ENCODE measurements at regions not wholly inside any gene's neighbourhood (a gene's known extent, or its start where the extent isn't known, plus 50 kb on each side); places are given as distances from the start of the nearest gene placed in this dataset.

DNA sequence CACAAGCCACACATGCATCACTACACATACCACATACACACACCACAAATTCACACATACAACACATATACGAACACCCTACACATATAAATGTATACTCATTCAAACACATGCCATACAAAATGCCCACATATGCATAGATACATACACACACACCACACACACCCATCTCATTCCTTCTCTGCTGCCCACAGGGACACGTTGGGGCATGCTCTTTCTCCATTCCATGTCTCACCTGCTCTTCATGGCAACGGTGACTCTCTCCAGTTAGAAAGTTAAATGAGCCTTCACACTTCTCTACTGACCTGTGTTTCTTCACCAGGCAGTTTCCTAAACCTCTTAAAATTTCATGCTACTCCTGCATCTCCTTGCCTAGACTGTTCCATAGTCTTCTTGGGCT lies 1194.8 kb downstream of the BCL11B start:
- Histone ChIP-seq H3K27ac (ENCODE audit: insufficient read depth, low read depth, low read length) (no peak overlapping the region), H3K9ac (replicated peaks; ENCODE audit: extremely low read depth, insufficient read depth, low read length) (no peak overlapping the region), H3K4me1 (ENCODE audit: control insufficient read depth, extremely low read depth, insufficient read depth, low read length) (no peaks in the 10 kb centered on the region), H3K4me2 (ENCODE audit: insufficient read depth, low read length) (no peak overlapping the region), H3K9me3 (replicated peaks; ENCODE audit: control insufficient read depth, insufficient read depth, low read length) (peaks cover 7% of the 10 kb centered on the region), H3K27me3 (ENCODE audit: control insufficient read depth in 2 of 2, insufficient read depth in 2 of 2, low read length in 2 of 2) (no peaks in the 10 kb centered on the region), H2AFZ (ENCODE audit: low read depth, low read length) (no peak overlapping the region), H3K36me3 (ENCODE audit: control insufficient read depth in 2 of 2, extremely low read depth in 1 of 2, insufficient read depth in 2 of 2, low read length in 2 of 2) (no peaks in the 10 kb centered on the region), H3K79me2 (ENCODE audit: control insufficient read depth, insufficient read depth, low read length) (no peaks in the 10 kb centered on the region), H3K9me1 (replicated peaks; ENCODE audit: control insufficient read depth, extremely low read depth, insufficient read depth, low read length) (no peaks in the 10 kb centered on the region), H4K20me1 (replicated peaks; ENCODE audit: control insufficient read depth, extremely low read depth, insufficient read depth, low read length) (no peaks in the 10 kb centered on the region), H3K4me3 (replicated peaks in 1 of 3; ENCODE audit: insufficient read depth in 1 of 3, low read depth in 1 of 3, low read length in 3 of 3) (no peak overlapping the region)
- DNase-seq (ENCODE audit: low read depth, low spot score) = no peak
- TF ChIP-seq, protein P1, sequence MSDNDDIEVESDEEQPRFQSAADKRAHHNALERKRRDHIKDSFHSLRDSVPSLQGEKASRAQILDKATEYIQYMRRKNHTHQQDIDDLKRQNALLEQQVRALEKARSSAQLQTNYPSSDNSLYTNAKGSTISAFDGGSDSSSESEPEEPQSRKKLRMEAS (IDR thresholded peaks at IDR 0.05; ENCODE audit: insufficient read depth, insufficient read length) = no peak
- TF ChIP-seq MYC (IDR thresholded peaks at IDR 0.05; ENCODE audit: low read depth, low read length) (no peak), POLR2AphosphoS5 (IDR thresholded peaks at IDR 0.05; ENCODE audit: insufficient read depth, low read depth, low read length) (no peak), GATA2 (IDR thresholded peaks at IDR 0.05; ENCODE audit: insufficient read depth, insufficient read length, low read depth, low read length) (no peak)
- no peak for FAIRE-seq
- ChIA-PET CTCF (no interaction called here), POLR2A (no interaction called here)
- intact Hi-C loops (cut with micrococcal nuclease) (no loop called here), dilution Hi-C loops (cut with MboI; ENCODE audit: extremely low pct_ligation_motif_present, low sequenced_read_pairs) (no loop called here)
- no TSS peak for BruUV-seq (replicated peaks)

DNA sequence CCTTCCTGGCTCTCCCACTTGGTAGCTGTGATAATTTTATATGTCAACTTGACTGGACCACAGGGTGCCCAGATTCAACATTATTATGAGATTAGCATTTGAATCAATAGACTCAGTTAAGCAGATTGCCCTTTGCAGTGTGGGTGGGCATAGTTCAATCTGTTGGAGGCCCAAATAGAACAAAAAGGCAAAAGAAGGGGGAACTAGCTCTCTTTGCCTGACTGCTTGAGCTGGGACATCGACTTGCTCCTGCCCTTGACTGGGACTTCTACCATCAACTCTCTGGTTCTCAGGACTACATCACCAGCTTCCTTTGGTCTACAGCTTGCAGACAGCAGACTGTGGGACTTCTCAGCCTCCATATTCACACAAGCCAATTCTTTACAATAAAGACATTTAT lies 1189.2 kb downstream of the BCL11B start:
- FAIRE-seq = no peak

More for the DNA sequence above, 1189.2 kb downstream of the BCL11B start:
- ChIA-PET POLR2A (no interaction called here), CTCF (no interaction called here)
- Histone ChIP-seq H3K9me1 (replicated peaks; ENCODE audit: control insufficient read depth, extremely low read depth, insufficient read depth, low read length) (no peaks in the 10 kb centered on the region), H3K9me3 (replicated peaks; ENCODE audit: control insufficient read depth, insufficient read depth, low read length) (peaks cover 2% of the 10 kb centered on the region), H3K27me3 (ENCODE audit: control insufficient read depth in 2 of 2, insufficient read depth in 2 of 2, low read length in 2 of 2) (no peaks in the 10 kb centered on the region), H3K9ac (replicated peaks; ENCODE audit: extremely low read depth, insufficient read depth, low read length) (no peak overlapping the region), H4K20me1 (replicated peaks; ENCODE audit: control insufficient read depth, extremely low read depth, insufficient read depth, low read length) (no peaks in the 10 kb centered on the region), H3K36me3 (ENCODE audit: control insufficient read depth in 2 of 2, extremely low read depth in 1 of 2, insufficient read depth in 2 of 2, low read length in 2 of 2) (no peaks in the 10 kb centered on the region), H3K4me1 (ENCODE audit: control insufficient read depth, extremely low read depth, insufficient read depth, low read length) (no peaks in the 10 kb centered on the region), H3K4me3 (replicated peaks in 1 of 3; ENCODE audit: insufficient read depth in 1 of 3, low read depth in 1 of 3, low read length in 3 of 3) (no peak overlapping the region), H3K27ac (ENCODE audit: insufficient read depth, low read depth, low read length) (no peak overlapping the region), H3K79me2 (ENCODE audit: control insufficient read depth, insufficient read depth, low read length) (no peaks in the 10 kb centered on the region), H2AFZ (ENCODE audit: low read depth, low read length) (no peak overlapping the region), H3K4me2 (ENCODE audit: insufficient read depth, low read length) (no peak overlapping the region)
- dilution Hi-C loops (cut with MboI; ENCODE audit: extremely low pct_ligation_motif_present, low sequenced_read_pairs) (no loop called here), intact Hi-C loops (cut with micrococcal nuclease) (no loop called here)
- DNase-seq (ENCODE audit: low read depth, low spot score) = no peak
- no TSS peak for BruUV-seq (replicated peaks)
- TF ChIP-seq FOS (IDR thresholded peaks at IDR 0.05; ENCODE audit: borderline replicate concordance, insufficient read depth, low read length) (no peak), GATA2 (IDR thresholded peaks at IDR 0.05; ENCODE audit: insufficient read depth, insufficient read length, low read depth, low read length) (no peak), MYC (IDR thresholded peaks at IDR 0.05; ENCODE audit: low read depth, low read length) (no peak), EZH2 (IDR thresholded peaks at IDR 0.05; ENCODE audit: borderline replicate concordance, low read depth, low read length, severe bottlenecking) (no peak), POLR2AphosphoS5 (IDR thresholded peaks at IDR 0.05; ENCODE audit: insufficient read depth, low read depth, low read length) (no peak), JUN (IDR thresholded peaks at IDR 0.05; ENCODE audit: borderline replicate concordance, insufficient read depth, insufficient read length, low read depth) (no peak), POLR2A (IDR thresholded peaks at IDR 0.05; ENCODE audit: low read depth, low read length) (no peak)
- TF ChIP-seq, protein P1 (IDR thresholded peaks at IDR 0.05; ENCODE audit: insufficient read depth, insufficient read length) = no peak
- TF ChIP-seq, protein P2, sequence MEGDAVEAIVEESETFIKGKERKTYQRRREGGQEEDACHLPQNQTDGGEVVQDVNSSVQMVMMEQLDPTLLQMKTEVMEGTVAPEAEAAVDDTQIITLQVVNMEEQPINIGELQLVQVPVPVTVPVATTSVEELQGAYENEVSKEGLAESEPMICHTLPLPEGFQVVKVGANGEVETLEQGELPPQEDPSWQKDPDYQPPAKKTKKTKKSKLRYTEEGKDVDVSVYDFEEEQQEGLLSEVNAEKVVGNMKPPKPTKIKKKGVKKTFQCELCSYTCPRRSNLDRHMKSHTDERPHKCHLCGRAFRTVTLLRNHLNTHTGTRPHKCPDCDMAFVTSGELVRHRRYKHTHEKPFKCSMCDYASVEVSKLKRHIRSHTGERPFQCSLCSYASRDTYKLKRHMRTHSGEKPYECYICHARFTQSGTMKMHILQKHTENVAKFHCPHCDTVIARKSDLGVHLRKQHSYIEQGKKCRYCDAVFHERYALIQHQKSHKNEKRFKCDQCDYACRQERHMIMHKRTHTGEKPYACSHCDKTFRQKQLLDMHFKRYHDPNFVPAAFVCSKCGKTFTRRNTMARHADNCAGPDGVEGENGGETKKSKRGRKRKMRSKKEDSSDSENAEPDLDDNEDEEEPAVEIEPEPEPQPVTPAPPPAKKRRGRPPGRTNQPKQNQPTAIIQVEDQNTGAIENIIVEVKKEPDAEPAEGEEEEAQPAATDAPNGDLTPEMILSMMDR (IDR thresholded peaks at IDR 0.05; ENCODE audit: extremely low read depth in 1 of 2, insufficient read depth in 1 of 2, low read depth in 1 of 2, low read length in 2 of 2) = no peak
